HCT116 (cell line): ENCODE measurements at regions not wholly inside any gene's neighbourhood (a gene's known extent, or its start where the extent isn't known, plus 50 kb on each side); places are given as distances from the start of the nearest gene placed in this dataset.

Experiments used
- ATAC-seq: fragments of 200-7000 bp; cut with Tn5 transposase; 2 replicates; pipeline ENCODE4 v1.9.1; 2020; ENCODE audit warnings: mild to moderate bottlenecking, moderate library complexity
- BruUV-seq: library from RNA; stranded (reverse); fragments of 400-500 nt; replicated peaks from 2 replicates; lab custom pipeline; 2021; lab: Mats Ljungman, UMichigan
- CTCF ChIA-PET: fragments of 300-600 bp; sonication (Branson Sonifier 250); formaldehyde crosslinking; loops from one replicate; lab custom pipeline; 2021; ENCODE audit warnings: antibody characterized with exemption; lab: Charles Lee
- POLR2A ChIA-PET: fragments of 300-600, 350-600 bp; sonication (Branson Sonifier 250); formaldehyde crosslinking; loops from one replicate; lab custom pipeline; 2021; ENCODE audit warnings: antibody characterized with exemption; lab: Charles Lee
- RAD21 ChIA-PET, 2 experiments: fragments of 300-600 bp; sonication (Branson Sonifier 250); formaldehyde crosslinking; loops; one replicate each; lab custom pipeline; 2023; ENCODE audit warnings: low total read pairs in 2 of 2; ENCODE audit not compliant: uncharacterized antibody in 2 of 2, unreplicated experiment in 2 of 2, low non-redundant PET in 1 of 2; lab: Charles Lee
- DNase-seq: peaks from one replicate; pipeline ENCODE4 v3.0.0-alpha.2; 2010; ENCODE audit warnings: low read depth, low spot score
- H2AFZ ChIP-seq: fragments of 200-600 bp; shearing (Covaris generic), sonication (generic); 2 replicates; pipeline ENCODE4 v1.6.1; 2017; ENCODE audit warnings: low read depth, mixed run types, mixed read lengths, antibody characterized with exemption, low read length; ENCODE audit not compliant: poor library complexity, severe bottlenecking
- H3K27ac ChIP-seq: 2 replicates; pipeline ENCODE4 v1.5.1; 2012; ENCODE audit warnings: low read depth, low read length
- H3K27me3 ChIP-seq: fragments of 200-600 bp; sonication (generic); 2 replicates; pipeline ENCODE4 v1.6.1; 2016; ENCODE audit warnings: mixed run types, low read length, mixed read lengths; ENCODE audit not compliant: insufficient read depth
- H3K36me3 ChIP-seq, 2 experiments: fragments of 200-500 bp in 1 of 2; fragments of 200-600 bp in 1 of 2; sonication (Bioruptor generic) in 1 of 2; sonication (generic) in 1 of 2; 2 replicates each; pipeline versions ENCODE4 v1.5.1 to v1.6.1; 2014 to 2016; ENCODE audit warnings: low read length in 2 of 2, inconsistent platforms in 1 of 2, mixed read lengths in 1 of 2, mixed run types in 1 of 2; ENCODE audit not compliant: insufficient read depth in 2 of 2, control insufficient read depth in 1 of 2
- H3K4me1 ChIP-seq, 2 experiments: fragments of 200-600 bp in 1 of 2; sonication (generic) in 1 of 2; 2 replicates each; pipeline versions ENCODE4 v1.5.1 to v1.6.1; 2012 to 2017; ENCODE audit warnings: low read length in 2 of 2, inconsistent platforms in 1 of 2, mild to moderate bottlenecking in 1 of 2, mixed read lengths in 1 of 2, mixed run types in 1 of 2, moderate library complexity in 1 of 2; ENCODE audit not compliant: insufficient read depth in 2 of 2, control insufficient read depth in 1 of 2
- H3K4me2 ChIP-seq: fragments of 200-600 bp; sonication (generic); 2 replicates; pipeline ENCODE4 v1.6.1; 2017; ENCODE audit warnings: mixed run types, low read length, mixed read lengths
- H3K4me3 ChIP-seq, 2 experiments: fragments of 200-600 bp in 1 of 2; sonication (generic) in 1 of 2; replicated peaks in 1 of 2; 2 replicates each; pipeline ENCODE4 v1.5.1; 2011 to 2016; ENCODE audit warnings: low read length in 2 of 2, control low read depth in 1 of 2, low read depth in 1 of 2, mild to moderate bottlenecking in 1 of 2, mixed read lengths in 1 of 2, mixed run types in 1 of 2
- H3K79me2 ChIP-seq: fragments of 200-600 bp; sonication (generic); 2 replicates; pipeline ENCODE4 v1.6.1; 2017; ENCODE audit warnings: mild to moderate bottlenecking, mixed run types, low read length, moderate library complexity, mixed read lengths; ENCODE audit not compliant: insufficient read depth
- H3K9ac ChIP-seq: fragments of 200-600 bp; sonication (generic); 2 replicates; pipeline ENCODE4 v1.6.1; 2016; ENCODE audit warnings: low read length, mixed read lengths
- H3K9me2 ChIP-seq: fragments of 200-600 bp; sonication (generic), shearing (Covaris generic); 2 replicates; pipeline ENCODE4 v1.6.1; 2017; ENCODE audit warnings: mixed run types, mild to moderate bottlenecking, moderate library complexity; ENCODE audit not compliant: insufficient read depth
- H3K9me3 ChIP-seq, 2 experiments: fragments of 200-500 bp in 1 of 2; fragments of 200-600 bp in 1 of 2; sonication (Bioruptor generic) in 1 of 2; sonication (generic) in 1 of 2; 2 replicates each; pipeline ENCODE4 v1.6.1; 2014 to 2017; ENCODE audit warnings: low read length in 2 of 2, mixed read lengths in 2 of 2, inconsistent platforms in 1 of 2, low read depth in 1 of 2, mild to moderate bottlenecking in 1 of 2, mixed run types in 1 of 2, moderate library complexity in 1 of 2; ENCODE audit not compliant: control insufficient read depth in 1 of 2, insufficient read depth in 1 of 2
- H4K20me1 ChIP-seq: fragments of 200-600 bp; sonication (generic), shearing (Covaris generic); 2 replicates; pipeline ENCODE4 v1.6.1; 2017; ENCODE audit warnings: mixed run types, mild to moderate bottlenecking, moderate library complexity; ENCODE audit not compliant: insufficient read depth
- CBX3 ChIP-seq: IDR thresholded peaks from 2 replicates; pipeline ENCODE4 v1.6.1; 2012; ENCODE audit warnings: low read depth
- ELF1 ChIP-seq: IDR thresholded peaks from 2 replicates; pipeline ENCODE4 v1.6.1; 2012; ENCODE audit warnings: low read depth, borderline replicate concordance
- EZH2 ChIP-seq: fragments of 200-600 bp; sonication (generic); IDR thresholded peaks from 2 replicates; pipeline ENCODE4 v1.6.1; 2017; ENCODE audit warnings: antibody characterized with exemption, mixed run types
- EZH2phosphoT487 ChIP-seq: fragments of 200-600 bp; IDR thresholded peaks from 2 replicates; pipeline ENCODE4 v1.6.1; 2018; ENCODE audit warnings: antibody characterized with exemption, borderline replicate concordance
- FOSL1 ChIP-seq: IDR thresholded peaks from 2 replicates; pipeline ENCODE4 v1.6.1; 2012; ENCODE audit warnings: low read depth
- JUND ChIP-seq: IDR thresholded peaks from 2 replicates; pipeline ENCODE4 v1.6.1; 2012
- POLR2AphosphoS5 ChIP-seq: IDR thresholded peaks from 2 replicates; pipeline ENCODE4 v1.6.1; 2011; ENCODE audit warnings: mild to moderate bottlenecking, low read depth, low read length, moderate library complexity
- RAD21 ChIP-seq: IDR thresholded peaks from 2 replicates; pipeline ENCODE4 v1.6.1; 2012; ENCODE audit warnings: low read depth, mild to moderate bottlenecking
- SIN3A ChIP-seq: IDR thresholded peaks from 2 replicates; pipeline ENCODE4 v1.6.1; 2012; ENCODE audit warnings: low read depth
- TCF7L2 ChIP-seq: IDR thresholded peaks from 2 replicates; pipeline ENCODE4 v1.7.0; 2011; ENCODE audit warnings: borderline replicate concordance, inconsistent platforms; ENCODE audit not compliant: insufficient read depth, insufficient read length; ENCODE audit errors: extremely low read depth
- YY1 ChIP-seq: IDR thresholded peaks from 2 replicates; pipeline ENCODE4 v1.6.1; 2011; ENCODE audit warnings: low read length, low read depth, moderate library complexity, mild to moderate bottlenecking; ENCODE audit not compliant: insufficient replicate concordance; ENCODE audit errors: extremely low read depth
- ZFX ChIP-seq: fragments of 450-650 bp; IDR thresholded peaks from 2 replicates; pipeline ENCODE4 v1.6.1; 2017
- ZNF274 ChIP-seq: fragments of 200-500 bp; sonication (Bioruptor generic); IDR thresholded peaks from 2 replicates; pipeline ENCODE4 v1.6.1; 2014; ENCODE audit warnings: mild to moderate bottlenecking, low read depth, low read length, inconsistent platforms
- intact Hi-C: fragments of 100-400 bp; cut with micrococcal nuclease; formaldehyde crosslinking; loops from 2 replicates; pipeline ENCODE4 v1.10.0; 2022
- TF ChIP-seq, protein P1 (sequence below): IDR thresholded peaks from 2 replicates; pipeline ENCODE4 v1.6.1; 2012; ENCODE audit warnings: low read depth
- TF ChIP-seq, protein P2 (sequence below): IDR thresholded peaks from 2 replicates; pipeline ENCODE4 v1.6.1; 2011; ENCODE audit warnings: mild to moderate bottlenecking, low read length, moderate library complexity; ENCODE audit not compliant: insufficient replicate concordance; ENCODE audit errors: extremely low read depth

GRCh38 chr3:13233487-13234485 is 160.6 kb upstream of the IQSEC1 start (continued):
- TF ChIP-seq, protein P1, sequence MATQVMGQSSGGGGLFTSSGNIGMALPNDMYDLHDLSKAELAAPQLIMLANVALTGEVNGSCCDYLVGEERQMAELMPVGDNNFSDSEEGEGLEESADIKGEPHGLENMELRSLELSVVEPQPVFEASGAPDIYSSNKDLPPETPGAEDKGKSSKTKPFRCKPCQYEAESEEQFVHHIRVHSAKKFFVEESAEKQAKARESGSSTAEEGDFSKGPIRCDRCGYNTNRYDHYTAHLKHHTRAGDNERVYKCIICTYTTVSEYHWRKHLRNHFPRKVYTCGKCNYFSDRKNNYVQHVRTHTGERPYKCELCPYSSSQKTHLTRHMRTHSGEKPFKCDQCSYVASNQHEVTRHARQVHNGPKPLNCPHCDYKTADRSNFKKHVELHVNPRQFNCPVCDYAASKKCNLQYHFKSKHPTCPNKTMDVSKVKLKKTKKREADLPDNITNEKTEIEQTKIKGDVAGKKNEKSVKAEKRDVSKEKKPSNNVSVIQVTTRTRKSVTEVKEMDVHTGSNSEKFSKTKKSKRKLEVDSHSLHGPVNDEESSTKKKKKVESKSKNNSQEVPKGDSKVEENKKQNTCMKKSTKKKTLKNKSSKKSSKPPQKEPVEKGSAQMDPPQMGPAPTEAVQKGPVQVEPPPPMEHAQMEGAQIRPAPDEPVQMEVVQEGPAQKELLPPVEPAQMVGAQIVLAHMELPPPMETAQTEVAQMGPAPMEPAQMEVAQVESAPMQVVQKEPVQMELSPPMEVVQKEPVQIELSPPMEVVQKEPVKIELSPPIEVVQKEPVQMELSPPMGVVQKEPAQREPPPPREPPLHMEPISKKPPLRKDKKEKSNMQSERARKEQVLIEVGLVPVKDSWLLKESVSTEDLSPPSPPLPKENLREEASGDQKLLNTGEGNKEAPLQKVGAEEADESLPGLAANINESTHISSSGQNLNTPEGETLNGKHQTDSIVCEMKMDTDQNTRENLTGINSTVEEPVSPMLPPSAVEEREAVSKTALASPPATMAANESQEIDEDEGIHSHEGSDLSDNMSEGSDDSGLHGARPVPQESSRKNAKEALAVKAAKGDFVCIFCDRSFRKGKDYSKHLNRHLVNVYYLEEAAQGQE = no peak
- TF ChIP-seq ZNF274 (no peak), TCF7L2 (no peak), CBX3 (no peak)
- TF ChIP-seq, all 23 proteins: peak for 0

GRCh38 chr3:13231781-13232666 is 158.8 kb upstream of the IQSEC1 start:
- POLR2A ChIA-PET = no interaction called here
- no TSS peak for BruUV-seq
- intact Hi-C loops = no loop called here
- Histone ChIP-seq H3K4me3 (no peak overlapping the region), H3K4me2 (no peak overlapping the region), H3K9me3 (no peaks in the 10 kb centered on the region), H4K20me1 (no peaks in the 10 kb centered on the region), H2AFZ (no peak overlapping the region), H3K79me2 (no peaks in the 10 kb centered on the region), H3K27me3 (no peaks in the 10 kb centered on the region), H3K4me1 (peaks cover 25 to 34% of the 10 kb centered on the region in 2 experiments), H3K36me3 (no peaks in the 10 kb centered on the region), H3K27ac (no peak overlapping the region), H3K9me2 (no peaks in the 10 kb centered on the region), H3K9ac (no peak overlapping the region)
- DNase-seq (no peak), ATAC-seq (no peak)
- RAD21 ChIA-PET = no interaction called here
- CTCF ChIA-PET = interaction anchor here (3.3 kb wide), 1 partner anchor 10 kb away, joined by 11 read pairs; no protein-coding TSS in a partner anchor
- no peak for TF ChIP-seq ELF1
- TF ChIP-seq POLR2AphosphoS5 = no peak
- no peak for TF ChIP-seq SIN3A
- no peak for TF ChIP-seq FOSL1
- no peak for TF ChIP-seq ZFX
- TF ChIP-seq JUND = no peak
- TF ChIP-seq, protein P2, sequence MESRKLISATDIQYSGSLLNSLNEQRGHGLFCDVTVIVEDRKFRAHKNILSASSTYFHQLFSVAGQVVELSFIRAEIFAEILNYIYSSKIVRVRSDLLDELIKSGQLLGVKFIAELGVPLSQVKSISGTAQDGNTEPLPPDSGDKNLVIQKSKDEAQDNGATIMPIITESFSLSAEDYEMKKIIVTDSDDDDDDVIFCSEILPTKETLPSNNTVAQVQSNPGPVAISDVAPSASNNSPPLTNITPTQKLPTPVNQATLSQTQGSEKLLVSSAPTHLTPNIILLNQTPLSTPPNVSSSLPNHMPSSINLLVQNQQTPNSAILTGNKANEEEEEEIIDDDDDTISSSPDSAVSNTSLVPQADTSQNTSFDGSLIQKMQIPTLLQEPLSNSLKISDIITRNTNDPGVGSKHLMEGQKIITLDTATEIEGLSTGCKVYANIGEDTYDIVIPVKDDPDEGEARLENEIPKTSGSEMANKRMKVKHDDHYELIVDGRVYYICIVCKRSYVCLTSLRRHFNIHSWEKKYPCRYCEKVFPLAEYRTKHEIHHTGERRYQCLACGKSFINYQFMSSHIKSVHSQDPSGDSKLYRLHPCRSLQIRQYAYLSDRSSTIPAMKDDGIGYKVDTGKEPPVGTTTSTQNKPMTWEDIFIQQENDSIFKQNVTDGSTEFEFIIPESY = no peak
- no peak for TF ChIP-seq EZH2phosphoT487
- no peak for TF ChIP-seq CBX3
- TF ChIP-seq RAD21 = no peak
- no peak for TF ChIP-seq YY1
- no peak for TF ChIP-seq EZH2
